Occipital lobe (tissue), 1 donor: ENCODE measurements at regions not wholly inside any gene's neighbourhood (a gene's known extent, or its start where the extent isn't known, plus 50 kb on each side); places are given as distances from the start of the nearest gene placed in this dataset.
A peak's percentile ranks its signal among the peaks of the same experiment; 100 is the strongest.

ENCODE experiments used
- DNase-seq: peaks from one replicate; lab custom pipeline; 2025; lab: John Stamatoyannopoulos, UW

GRCh38 chr16:85337910-85338637, 225.8 kb upstream of the CIBAR2 start:
- no peak for DNase-seq

DNA sequence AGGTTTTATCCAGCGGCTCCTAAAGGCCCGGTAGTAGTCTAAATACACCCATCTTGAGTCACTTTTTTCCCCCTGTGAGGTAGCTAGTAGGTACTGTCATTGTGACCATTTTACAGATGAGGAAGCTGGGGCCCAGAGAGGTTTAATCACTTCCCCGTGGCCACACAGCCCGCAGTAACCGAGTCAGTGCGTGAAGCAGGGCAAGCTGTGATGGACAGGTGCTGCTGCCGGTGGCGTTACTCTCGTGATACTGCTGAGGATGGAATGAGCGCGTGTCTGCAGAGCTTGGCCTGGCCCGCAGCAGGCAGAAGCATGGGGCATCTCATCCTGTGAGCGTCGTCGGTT, 226.3 kb upstream of the CIBAR2 start:
- DNase-seq = no peak

- no peak for DNase-seq
Observed at GRCh38 chr16:85338989-85339685, 226.9 kb upstream of the CIBAR2 start.

- DNase-seq = no peak
Observed at GRCh38 chr16:85341972-85342695, 229.9 kb upstream of the CIBAR2 start.

- DNase-seq = no peak
Observed at GRCh38 chr16:85344502-85345128, 232.3 kb upstream of the CIBAR2 start.

DNA sequence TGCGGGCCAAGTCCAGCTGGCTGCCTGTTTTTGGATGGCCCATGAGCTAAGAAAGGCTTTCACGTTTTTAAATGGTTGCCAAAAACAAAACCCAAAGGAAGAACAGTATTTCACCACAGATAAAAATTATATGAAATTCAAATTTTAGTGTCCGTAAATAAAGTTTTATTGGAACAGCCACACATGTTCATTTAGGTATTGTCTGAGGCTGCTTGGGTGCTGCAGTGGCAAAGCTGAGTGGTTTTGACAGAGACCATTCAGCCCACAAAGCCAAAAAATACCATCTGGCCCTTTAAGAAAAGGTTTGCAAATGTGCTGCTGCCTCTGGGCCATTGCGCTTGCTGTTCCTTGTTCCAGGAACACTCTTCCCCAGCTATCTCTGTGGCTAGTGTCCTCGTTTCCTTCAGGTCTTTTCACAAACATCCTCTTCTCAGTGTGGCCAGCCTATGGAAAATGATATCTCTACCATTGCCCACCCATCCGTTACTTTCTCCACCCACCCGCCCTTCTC, 232.9 kb upstream of the CIBAR2 start:
- DNase-seq = no peak

- DNase-seq = no peak
Observed at GRCh38 chr16:85346404-85347212, 234.3 kb upstream of the CIBAR2 start.

DNA sequence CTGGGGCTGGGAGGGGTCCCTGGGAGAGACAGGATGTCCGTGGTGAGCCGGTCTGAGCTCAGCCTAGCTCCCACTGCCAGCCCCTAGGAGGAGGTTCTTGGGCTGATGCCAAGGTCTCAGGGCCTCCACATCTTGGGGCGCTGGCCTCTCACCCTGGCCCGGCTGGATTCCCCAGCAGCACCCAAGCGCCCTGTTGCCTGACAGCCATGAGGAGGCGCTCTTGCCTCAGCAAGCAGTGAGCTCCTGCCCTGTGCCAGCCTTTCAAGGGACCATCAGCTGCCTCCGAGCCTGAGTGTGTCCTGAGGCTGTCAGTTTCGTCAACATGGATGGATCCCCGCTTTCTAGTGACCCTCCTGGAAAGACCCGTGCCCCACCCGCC, 234.9 kb upstream of the CIBAR2 start:
- no peak for DNase-seq

DNA sequence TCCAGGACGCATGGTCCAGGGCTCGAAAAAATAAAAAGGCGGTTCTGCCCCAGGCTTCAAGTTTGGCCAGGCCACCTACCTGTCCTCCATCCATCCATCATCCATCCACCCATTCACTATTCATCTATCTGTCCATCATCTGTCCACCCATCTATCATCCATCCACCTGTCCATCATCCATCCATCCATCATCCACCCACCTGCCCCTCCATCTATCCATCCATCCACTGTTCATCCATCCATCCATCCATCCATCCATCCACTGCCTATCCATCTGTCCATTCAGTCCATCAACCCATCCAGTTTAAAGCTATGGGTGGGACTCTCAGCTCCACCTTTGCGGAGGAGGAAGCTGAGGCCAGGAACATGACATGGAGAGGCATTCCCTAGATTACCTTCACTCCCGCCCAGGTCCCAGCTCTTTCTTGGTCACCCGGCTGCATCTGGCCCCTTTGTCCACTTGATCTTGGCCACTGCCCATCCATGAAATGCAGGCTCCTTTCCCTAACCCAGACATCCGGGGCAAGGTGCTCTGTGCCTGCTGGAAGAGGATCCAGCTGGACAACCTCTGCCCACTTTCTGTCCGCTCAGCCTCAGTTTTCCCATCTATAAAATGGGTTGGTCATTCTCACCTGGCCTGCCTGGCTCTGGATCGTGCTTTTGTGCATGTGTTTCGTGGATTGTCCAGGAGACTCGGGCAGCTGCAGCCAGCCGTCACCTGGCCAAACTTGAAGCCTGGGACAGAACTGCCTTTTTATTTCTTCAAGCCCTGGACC, 236.0 kb upstream of the CIBAR2 start:
- no peak for DNase-seq

DNA sequence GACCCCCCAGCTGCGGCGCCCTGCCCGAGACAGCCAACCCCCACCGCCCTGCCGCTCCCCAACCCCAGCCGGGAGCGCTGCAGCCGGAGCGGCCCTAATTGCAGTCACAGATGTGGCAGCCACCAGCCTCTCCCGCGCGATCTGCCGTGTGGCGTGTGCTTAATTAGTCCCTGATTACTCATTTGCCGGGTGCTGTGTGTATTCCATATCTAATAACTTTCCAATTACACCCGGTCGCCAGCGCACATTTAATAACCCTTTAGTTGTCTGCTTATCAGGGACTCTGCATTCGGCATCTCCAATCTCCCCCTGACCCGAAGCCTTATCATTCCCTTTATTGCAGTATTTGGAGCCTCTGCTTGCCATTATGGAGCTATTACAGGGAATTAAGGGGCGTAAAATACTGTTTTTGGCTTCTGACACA, 236.7 kb upstream of the CIBAR2 start:
- DNase-seq = no peak

DNA sequence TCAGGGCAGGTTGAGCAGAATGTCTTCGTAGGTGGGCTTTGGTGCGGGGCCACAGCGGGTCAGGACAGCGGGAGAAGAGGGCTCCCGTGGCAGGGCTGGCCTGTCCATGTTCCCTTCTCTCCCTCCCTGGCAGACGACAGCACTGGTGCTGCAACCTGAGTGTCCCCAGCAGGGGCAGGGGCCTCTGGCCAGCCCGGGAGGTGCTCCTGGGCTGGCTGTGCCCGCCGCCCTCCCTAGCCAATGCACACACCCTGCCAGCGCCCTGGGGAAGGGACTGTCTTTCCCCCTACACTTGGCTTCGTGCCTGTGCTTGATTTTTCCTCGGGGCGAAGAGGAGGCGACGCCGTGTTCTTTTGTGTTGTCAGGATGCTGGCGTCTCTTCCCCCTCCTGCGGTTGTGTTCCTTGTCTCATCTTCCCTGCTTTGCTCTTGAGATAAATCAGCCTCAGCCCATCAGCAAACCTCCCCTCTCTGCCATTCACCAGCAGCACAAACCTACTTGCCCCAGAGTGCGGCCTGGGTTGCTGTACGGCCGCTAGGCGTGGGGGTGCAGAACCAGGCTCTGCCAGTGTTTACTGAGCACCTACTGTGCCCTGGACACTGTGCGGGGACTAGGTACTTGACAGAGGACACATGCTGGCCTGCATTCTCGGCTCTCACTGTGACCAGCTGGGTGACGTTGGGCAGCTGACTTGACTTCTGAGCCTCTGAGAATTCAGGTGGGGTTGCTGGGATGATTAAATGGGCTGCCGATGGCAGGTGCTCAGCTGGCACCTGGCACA, 237.3 kb upstream of the CIBAR2 start:
- no peak for DNase-seq

DNA sequence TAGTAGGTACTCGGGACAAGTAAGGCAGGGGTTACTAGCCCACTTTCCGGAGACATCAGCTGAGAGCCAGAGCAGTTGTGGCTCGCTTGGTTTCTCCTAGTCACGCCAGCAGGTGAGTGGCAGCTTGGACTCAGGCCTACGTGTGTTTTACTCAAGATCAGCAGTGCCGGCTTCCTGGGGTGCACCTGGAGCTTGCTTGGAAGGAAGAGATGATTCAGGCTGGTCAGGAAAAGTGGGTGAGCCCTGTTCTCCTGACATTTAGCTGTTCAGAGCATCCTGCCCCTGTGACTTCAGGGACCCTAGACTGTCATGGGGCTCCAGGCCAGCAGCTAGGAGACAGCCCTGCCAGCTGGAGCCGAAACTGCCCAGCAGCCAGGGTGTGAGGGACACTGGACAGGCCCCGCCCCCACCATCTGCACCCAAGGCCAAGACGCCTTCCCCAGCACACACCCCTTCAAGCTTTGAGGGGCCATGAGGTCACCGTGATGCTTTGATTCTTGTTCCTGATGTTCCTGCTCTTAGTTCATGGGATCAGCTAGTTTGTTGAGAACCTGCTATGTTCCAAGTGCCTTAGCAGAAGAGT, 238.0 kb upstream of the CIBAR2 start:
- no peak for DNase-seq

GRCh38 chr16:85350973-85351372, 238.7 kb upstream of the CIBAR2 start:
- peak; percentile 82 for DNase-seq

DNA sequence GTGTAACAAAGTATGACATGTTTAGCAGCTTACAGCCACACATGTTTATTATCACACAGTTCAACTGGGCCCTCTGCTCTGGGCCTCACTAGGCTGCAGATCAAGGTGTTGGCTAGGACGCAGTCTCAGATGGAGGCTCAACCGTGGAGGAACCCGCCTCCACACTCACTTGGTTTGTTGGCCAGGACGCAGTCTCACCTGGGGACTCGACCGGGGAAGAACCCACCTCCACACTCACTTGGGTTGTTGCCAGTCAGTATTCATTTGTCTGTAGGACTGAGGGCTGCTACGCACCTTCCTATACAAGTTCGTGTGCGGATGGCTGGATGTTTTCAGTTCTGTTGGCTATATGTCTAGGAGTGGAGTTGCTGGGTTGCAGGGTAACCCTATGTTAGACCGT, 240.7 kb upstream of the CIBAR2 start:
- no peak for DNase-seq

- no peak for DNase-seq
Observed at GRCh38 chr16:85353839-85354685, 241.8 kb upstream of the CIBAR2 start.

DNA sequence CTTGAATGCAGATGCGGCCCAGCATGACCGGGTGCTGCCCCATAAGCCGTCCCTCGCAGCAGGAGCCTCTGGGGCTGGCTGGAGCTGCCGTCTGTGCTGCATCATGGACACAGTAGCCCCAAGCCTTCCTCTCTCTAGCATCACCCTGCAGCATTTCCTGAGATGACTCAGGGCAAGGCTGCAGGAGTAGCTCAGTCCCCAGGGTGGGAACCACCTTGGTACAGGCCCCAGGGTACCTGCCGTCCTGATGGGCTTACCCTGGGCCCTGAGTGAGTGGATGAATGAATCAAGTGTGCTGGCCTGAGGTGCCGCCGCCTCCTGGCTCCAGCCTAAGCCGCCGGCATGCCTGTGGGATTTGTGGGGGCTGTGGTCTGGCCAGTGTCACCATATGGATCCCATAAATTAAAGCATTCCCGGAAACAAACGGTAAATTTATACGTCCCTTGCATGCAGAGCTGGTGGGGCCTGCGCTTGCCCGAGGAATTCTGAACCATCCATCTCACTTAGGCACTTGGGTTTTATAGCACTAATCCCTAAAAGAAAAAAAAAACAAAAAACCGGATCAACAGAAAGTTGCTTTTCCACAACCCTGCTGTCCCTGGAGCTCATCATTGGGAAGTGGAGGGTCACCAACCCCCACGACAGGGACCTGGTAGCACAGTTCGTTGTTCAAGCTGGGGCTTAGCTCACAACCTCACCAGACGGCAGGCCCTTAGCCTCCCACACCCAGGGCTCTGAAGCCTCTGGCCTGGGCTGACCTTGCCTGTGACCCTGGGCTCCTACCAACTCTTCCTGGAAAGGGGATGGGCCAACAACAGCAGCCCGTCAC, 242.6 kb upstream of the CIBAR2 start:
- DNase-seq = no peak

GRCh38 chr16:85355515-85355837, 243.2 kb upstream of the CIBAR2 start:
- DNase-seq = no peak

GRCh38 chr16:85356157-85356556, 243.9 kb upstream of the CIBAR2 start:
- no peak for DNase-seq
